ENCODE measurements at regions not wholly inside any gene's neighbourhood (a gene's known extent, or its start where the extent isn't known, plus 50 kb on each side); places are given as distances from the start of the nearest gene placed in this dataset.

DNA sequence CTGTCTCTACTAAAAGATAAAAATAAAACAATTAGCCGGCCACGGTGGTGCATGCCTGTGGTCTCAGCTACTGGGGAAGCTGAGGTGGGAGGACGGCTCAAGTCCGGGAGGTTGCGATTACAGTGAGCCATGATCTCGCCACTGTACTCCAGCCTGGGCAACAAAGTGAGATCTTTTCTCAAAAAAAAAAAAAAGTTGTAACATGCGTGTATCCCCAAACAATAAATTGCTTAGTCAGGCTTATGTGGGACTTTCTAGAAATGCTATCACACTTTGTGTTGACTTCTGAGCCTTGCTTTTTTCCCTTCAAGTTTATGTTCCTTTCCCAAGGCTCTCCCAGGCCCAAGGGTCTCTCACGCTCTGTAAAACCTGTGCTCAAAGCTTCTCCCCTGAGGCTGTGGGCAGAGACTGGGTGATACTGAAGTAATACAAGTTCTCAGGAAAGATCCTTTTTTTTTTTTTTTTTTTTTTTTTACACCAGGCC, 88.0 kb upstream of the TNS3 start:
- TF ChIP-seq, protein P1, sequence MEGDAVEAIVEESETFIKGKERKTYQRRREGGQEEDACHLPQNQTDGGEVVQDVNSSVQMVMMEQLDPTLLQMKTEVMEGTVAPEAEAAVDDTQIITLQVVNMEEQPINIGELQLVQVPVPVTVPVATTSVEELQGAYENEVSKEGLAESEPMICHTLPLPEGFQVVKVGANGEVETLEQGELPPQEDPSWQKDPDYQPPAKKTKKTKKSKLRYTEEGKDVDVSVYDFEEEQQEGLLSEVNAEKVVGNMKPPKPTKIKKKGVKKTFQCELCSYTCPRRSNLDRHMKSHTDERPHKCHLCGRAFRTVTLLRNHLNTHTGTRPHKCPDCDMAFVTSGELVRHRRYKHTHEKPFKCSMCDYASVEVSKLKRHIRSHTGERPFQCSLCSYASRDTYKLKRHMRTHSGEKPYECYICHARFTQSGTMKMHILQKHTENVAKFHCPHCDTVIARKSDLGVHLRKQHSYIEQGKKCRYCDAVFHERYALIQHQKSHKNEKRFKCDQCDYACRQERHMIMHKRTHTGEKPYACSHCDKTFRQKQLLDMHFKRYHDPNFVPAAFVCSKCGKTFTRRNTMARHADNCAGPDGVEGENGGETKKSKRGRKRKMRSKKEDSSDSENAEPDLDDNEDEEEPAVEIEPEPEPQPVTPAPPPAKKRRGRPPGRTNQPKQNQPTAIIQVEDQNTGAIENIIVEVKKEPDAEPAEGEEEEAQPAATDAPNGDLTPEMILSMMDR (IDR thresholded peaks at IDR 0.05; ENCODE audit: low read length, missing control alignments), result no peak
- no peak overlapping the region for H3K4me3 ChIP-seq (replicated peaks; ENCODE audit: low read depth, low read length)
- DNase-seq (ENCODE audit: low read depth), result peak; percentile 62

DNA sequence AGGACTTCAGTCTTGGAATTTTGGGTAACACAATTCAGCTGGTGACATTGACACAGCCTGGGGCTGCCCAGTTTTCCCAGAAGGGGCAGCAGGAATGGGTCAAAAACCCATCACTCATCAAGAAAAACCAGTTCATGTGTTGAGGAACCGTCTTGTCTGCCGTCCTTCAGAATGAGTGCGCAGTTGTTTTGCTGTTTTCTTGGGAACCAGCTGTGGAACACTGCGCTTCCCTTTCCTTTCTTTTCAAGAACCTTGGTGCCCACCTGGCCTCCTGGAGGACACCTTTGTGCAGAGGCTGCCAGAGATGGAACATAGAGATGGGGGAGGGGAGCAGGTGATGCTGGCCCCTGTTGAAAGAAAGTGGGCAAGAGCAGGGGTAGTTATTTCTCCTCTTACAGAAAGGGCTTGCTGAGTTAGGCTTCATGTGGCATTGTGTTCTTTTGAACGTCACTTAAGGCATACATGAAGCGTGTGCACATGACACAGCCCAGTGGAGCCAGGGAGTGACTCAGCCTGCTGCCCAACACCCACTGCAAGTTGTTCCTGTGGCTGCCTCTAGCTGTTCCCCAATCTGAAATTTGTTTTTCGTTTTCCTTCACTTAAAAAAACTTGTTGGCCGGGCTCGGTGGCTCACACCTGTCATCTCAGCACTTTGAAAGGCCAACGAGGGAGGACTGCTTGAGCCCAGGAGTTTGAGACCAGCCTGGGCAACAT, 87.4 kb upstream of the TNS3 start:
- no peak overlapping the region for H3K4me3 ChIP-seq (replicated peaks; ENCODE audit: low read depth, low read length)
- TF ChIP-seq, protein P1 (IDR thresholded peaks at IDR 0.05; ENCODE audit: low read length, missing control alignments), result peak; percentile 6
- DNase-seq (ENCODE audit: low read depth), result peak; percentile 92

DNA sequence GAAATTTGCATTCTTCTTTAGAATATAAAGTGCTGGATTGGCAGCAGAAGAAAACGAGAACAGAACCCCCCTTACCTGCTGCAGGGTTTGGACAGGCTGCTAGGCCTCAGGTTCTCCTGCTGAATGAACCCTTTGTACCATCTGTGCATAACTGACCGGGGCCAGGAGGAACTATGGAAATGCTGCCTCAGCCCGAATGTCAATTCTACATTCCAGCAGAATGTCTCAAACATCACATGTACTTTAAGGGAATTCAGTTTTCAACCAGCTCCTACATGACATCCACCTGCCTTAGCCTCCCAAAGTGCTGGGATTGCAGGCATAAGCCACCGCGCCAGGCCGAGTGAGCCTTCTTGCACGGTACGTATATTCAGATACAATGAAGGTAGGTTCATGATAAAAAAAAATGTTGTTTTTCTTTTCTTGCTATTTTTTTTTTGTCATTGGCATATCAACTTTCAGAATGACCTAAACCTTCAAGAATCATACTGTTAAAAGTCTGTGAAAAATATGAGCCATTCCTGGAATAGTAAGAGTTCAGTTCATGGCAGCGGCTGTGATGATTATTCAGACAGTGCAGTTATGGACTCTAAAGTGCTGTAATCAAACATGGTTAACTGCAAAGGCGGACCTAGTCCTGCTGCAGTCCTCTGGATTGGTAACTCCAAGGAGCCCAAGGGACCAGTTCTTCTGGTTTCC, 84.4 kb upstream of the TNS3 start:
- TF ChIP-seq, protein P1 (IDR thresholded peaks at IDR 0.05; ENCODE audit: low read length, missing control alignments), result no peak
- no peak for DNase-seq (ENCODE audit: low read depth)
- no peak overlapping the region for H3K4me3 ChIP-seq (replicated peaks; ENCODE audit: low read depth, low read length)

DNA sequence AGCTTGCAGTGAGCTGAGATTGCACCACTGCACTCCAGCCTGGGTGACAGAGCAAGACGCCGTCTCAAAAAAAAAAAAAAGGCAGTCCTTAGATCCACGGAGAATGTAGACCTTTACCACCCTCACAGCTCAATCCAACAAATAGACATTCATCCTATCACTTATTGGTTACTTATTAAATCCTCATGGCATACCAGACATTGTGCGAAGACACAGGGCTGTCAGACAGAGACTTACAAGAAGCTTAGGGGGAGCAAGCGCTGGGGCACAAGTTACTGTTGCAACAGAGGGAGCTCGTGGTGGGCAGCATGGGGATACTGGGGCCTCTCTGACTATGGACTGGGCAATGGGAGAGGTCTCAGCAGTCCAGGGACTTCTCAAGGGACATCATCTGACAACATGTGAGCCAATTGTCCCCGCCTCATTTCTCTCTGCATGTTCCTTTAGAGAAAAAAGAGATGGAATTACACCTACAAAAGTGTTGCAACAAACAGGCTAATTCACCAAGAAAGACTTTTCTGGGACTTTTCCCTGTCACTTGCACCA, 82.8 kb upstream of the TNS3 start:
- no peak for DNase-seq (ENCODE audit: low read depth)
- TF ChIP-seq, protein P1 (IDR thresholded peaks at IDR 0.05; ENCODE audit: low read length, missing control alignments), result no peak
- no peak overlapping the region for H3K4me3 ChIP-seq (replicated peaks; ENCODE audit: low read depth, low read length)

DNA sequence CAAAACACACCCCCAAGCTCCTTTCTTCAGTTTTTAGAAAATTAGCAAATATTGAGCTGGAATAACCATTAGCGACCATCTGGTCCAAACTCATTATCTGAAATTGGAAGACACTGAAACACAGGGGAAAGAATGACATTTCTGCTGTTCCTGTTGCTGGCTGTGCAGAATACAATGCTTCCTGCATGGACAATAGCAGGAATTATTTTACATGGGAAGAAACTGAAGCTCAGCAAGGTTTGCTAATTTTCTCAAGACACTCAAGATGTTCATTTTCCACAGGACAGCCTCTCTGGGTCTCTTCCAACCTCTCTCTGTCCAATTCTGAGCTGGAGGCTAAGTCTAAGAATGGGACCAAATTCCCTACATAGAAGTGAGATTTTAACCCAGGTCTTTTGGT, 81.9 kb upstream of the TNS3 start:
- no peak for DNase-seq (ENCODE audit: low read depth)
- H3K4me3 ChIP-seq (replicated peaks; ENCODE audit: low read depth, low read length), result no peak overlapping the region
- TF ChIP-seq, protein P1 (IDR thresholded peaks at IDR 0.05; ENCODE audit: low read length, missing control alignments), result no peak

DNA sequence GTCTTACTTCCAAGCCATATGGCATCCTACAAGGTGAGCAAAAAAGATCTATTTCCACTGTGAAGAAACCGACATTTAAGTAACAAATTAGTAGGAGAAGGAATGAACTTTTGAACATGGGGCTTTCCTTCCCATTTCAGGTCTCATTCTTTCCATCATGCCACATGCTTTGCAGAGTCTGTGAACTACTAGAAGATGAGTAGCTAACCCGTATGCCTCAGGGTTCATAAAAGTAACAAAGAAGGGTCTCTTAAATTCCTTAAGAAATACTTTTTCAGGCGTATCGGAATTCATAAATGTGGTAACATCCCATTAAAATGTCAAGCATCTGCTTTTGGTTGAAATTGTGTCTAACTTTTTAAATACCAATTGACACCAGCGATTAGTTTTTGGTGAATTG, 81.3 kb upstream of the TNS3 start:
- TF ChIP-seq, protein P1 (IDR thresholded peaks at IDR 0.05; ENCODE audit: low read length, missing control alignments), result no peak
- no peak overlapping the region for H3K4me3 ChIP-seq (replicated peaks; ENCODE audit: low read depth, low read length)
- no peak for DNase-seq (ENCODE audit: low read depth)
